Gastrocnemius medialis (tissue), 4 donors: ENCODE measurements at regions not wholly inside any gene's neighbourhood (a gene's known extent, or its start where the extent isn't known, plus 50 kb on each side); places are given as distances from the start of the nearest gene placed in this dataset.

Source experiments
- ATAC-seq, 2 donors: fragments of 150-250 bp; one replicate each; pipeline ENCODE4 v1.9.1; 2016
- DNase-seq, 2 donors: peaks; one replicate each; pipeline ENCODE4 v3.0.0-alpha.2; 2019
- H3K27ac ChIP-seq, 4 donors: fragments of 200-600 bp; sonication (generic); 1 replicate in 1 of 4; 2 replicates in 3 of 4; pipeline ENCODE4 v1.5.1; 2016 to 2018; ENCODE audit warnings: mild to moderate bottlenecking in 2 of 4, moderate library complexity in 1 of 4
- H3K27me3 ChIP-seq, 3 donors: fragments of 200-600 bp; sonication (generic) in 2 of 3; 1 replicate in 1 of 3; 2 replicates in 2 of 3; pipeline versions ENCODE4 v1.5.1 to v1.6.0; 2016 to 2019; ENCODE audit warnings: mild to moderate bottlenecking in 1 of 3, moderate library complexity in 1 of 3
- H3K36me3 ChIP-seq, 2 donors: fragments of 200-600 bp; sonication (generic) in 1 of 2; one replicate each; pipeline ENCODE4 v1.5.1; 2017 to 2018
- H3K4me1 ChIP-seq, 2 donors: fragments of 200-600 bp; sonication (generic) in 1 of 2; one replicate each; pipeline ENCODE4 v1.5.1; 2016 to 2017; ENCODE audit warnings: mild to moderate bottlenecking in 2 of 2
- H3K4me3 ChIP-seq, 4 donors: fragments of 200-600 bp; sonication (generic) in 3 of 4; 1 replicate in 1 of 4; 2 replicates in 3 of 4; pipeline ENCODE4 v1.5.1; 2016 to 2019; ENCODE audit warnings: mild to moderate bottlenecking in 2 of 4
- H3K9me3 ChIP-seq, 3 donors: fragments of 200-600 bp; sonication (generic) in 2 of 3; 1 replicate in 1 of 3; 2 replicates in 2 of 3; pipeline ENCODE4 v1.5.1; 2016 to 2019
- POLR2A ChIP-seq, 2 donors: fragments of 450-650 bp; IDR thresholded peaks; one replicate each; pipeline ENCODE4 v1.6.1; 2017; ENCODE audit warnings: antibody characterized with exemption in 2 of 2, mild to moderate bottlenecking in 2 of 2, moderate library complexity in 2 of 2
- in situ Hi-C, 4 donors: fragments of 200-750 bp; cut with MboI; loops; one replicate each; pipeline versions ENCODE4 v1.15.0 to v1.8.0; 2017; ENCODE audit warnings: low sequenced_read_pairs in 4 of 4
- intact Hi-C: fragments of 100-400 bp; cut with DNase I; formaldehyde crosslinking; loops from one replicate; pipeline ENCODE4 v1.15.1; 2023; ENCODE audit warnings: low total_unique reads
- TF ChIP-seq, protein P1 (sequence below), 5 experiments: fragments of 450-650 bp in 3 of 5; fragments of 200-600 bp in 2 of 5; sonication (generic) in 2 of 5; IDR thresholded peaks in 4 of 5; conservative IDR thresholded peaks in 1 of 5; 1 replicate in 4 of 5; 2 replicates in 1 of 5; pipeline ENCODE4 v1.5.1; 2016 to 2019; ENCODE audit warnings: antibody characterized with exemption in 5 of 5, mild to moderate bottlenecking in 3 of 5, moderate library complexity in 3 of 5

DNA sequence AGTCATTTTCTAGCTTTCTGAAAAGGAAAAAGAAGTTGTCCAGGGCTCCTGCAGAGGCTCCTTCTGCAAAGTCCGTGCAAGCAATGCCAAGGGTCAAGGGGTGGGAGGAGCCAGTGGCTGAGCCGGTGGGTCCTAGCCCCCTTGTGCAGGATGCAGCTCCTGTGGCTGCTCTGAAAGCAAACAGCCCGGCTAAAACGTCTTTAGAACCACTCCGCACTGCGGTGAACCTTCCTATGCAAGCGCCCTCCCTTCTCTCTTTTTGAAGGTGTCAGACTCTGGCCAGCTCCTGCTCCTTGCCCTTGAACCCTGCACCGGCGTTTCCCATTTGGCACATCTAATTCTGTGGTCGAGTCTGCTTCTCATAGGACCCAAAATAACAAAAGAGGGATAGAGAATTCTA lies 183.1 kb downstream of the UACA start:
- DNase-seq (no peak), ATAC-seq (no peak)
- Histone ChIP-seq H3K4me1 (peaks cover 7 to 15% of the 10 kb centered on the region in 2 donors), H3K27ac (no peak overlapping the region), H3K27me3 (peaks cover 0 to 2% (median 0%) of the 10 kb centered on the region in 3 donors), H3K9me3 (no peaks in the 10 kb centered on the region), H3K4me3 (no peak overlapping the region), H3K36me3 (no peaks in the 10 kb centered on the region)
- in situ Hi-C loops (no loop called here), intact Hi-C loops (no loop called here)
- no peak for TF ChIP-seq POLR2A (IDR thresholded peaks at IDR 0.05)
- TF ChIP-seq, protein P1, sequence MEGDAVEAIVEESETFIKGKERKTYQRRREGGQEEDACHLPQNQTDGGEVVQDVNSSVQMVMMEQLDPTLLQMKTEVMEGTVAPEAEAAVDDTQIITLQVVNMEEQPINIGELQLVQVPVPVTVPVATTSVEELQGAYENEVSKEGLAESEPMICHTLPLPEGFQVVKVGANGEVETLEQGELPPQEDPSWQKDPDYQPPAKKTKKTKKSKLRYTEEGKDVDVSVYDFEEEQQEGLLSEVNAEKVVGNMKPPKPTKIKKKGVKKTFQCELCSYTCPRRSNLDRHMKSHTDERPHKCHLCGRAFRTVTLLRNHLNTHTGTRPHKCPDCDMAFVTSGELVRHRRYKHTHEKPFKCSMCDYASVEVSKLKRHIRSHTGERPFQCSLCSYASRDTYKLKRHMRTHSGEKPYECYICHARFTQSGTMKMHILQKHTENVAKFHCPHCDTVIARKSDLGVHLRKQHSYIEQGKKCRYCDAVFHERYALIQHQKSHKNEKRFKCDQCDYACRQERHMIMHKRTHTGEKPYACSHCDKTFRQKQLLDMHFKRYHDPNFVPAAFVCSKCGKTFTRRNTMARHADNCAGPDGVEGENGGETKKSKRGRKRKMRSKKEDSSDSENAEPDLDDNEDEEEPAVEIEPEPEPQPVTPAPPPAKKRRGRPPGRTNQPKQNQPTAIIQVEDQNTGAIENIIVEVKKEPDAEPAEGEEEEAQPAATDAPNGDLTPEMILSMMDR (IDR thresholded peaks at IDR 0.05 in 4 of 5, conservative IDR thresholded peaks at IDR 0.05 in 1 of 5): no peak

DNA sequence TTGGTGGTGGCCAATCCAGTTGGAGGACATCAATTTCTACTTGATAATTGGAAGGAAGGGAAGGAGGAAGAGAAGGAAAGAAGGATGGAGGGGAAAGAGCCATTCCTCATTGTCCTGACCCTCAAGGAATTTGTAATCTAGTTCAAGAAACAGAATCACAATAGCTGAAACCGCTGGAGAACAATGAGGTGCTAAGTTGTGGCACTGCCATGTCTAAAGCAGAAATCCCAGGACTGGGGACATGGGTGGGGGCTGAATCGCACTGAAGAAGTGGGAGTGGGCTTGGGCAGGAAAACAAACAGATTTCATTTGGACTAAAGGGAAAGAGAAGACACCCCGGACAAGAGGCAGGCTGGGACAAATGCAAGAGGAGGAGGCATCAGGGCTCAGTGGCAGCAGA lies 183.6 kb downstream of the UACA start:
- Histone ChIP-seq H3K27me3 (peaks cover 0 to 2% (median 0%) of the 10 kb centered on the region in 3 donors), H3K4me1 (peaks cover 7 to 18% of the 10 kb centered on the region in 2 donors)
- intact Hi-C loops: no loop called here

DNA sequence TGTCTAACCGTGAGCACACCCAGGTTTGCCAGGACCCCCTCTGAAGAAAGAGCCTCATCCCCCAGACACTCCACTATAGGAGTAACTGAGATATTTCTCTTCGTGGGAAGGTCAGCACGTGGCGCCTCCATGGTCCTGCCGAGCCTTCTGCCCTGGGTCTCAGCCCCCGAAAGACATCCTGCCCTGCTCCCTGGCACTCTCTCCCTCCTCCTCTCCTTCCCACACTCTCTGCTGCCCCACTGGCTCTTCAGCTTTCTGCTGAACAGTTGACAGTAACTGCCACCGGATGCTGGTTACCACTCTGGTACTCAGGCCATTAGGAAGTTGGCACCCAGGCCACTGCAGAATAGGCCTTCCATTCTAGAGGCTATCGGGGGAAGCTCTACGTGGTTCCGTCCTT lies 185.2 kb downstream of the UACA start:
- in situ Hi-C loops (no loop called here), intact Hi-C loops (no loop called here)
- H3K27me3 ChIP-seq: peaks cover 0 to 2% (median 0%) of the 10 kb centered on the region in 3 donors
- H3K4me3 ChIP-seq: no peak overlapping the region
- TF ChIP-seq, protein P1 (IDR thresholded peaks at IDR 0.05 in 4 of 5, conservative IDR thresholded peaks at IDR 0.05 in 1 of 5): no peak
- TF ChIP-seq POLR2A (IDR thresholded peaks at IDR 0.05): no peak
- no peaks in the 10 kb centered on the region for H3K9me3 ChIP-seq
- ATAC-seq (no peak), DNase-seq (no peak)
- peaks cover 6 to 17% of the 10 kb centered on the region in 2 donors for H3K4me1 ChIP-seq
- H3K27ac ChIP-seq: no peak overlapping the region
- H3K36me3 ChIP-seq: no peaks in the 10 kb centered on the region

More for the DNA sequence above, 183.6 kb downstream of the UACA start:
- Histone ChIP-seq H3K27ac (no peak overlapping the region), H3K36me3 (no peaks in the 10 kb centered on the region), H3K9me3 (no peaks in the 10 kb centered on the region), H3K4me3 (no peak overlapping the region)
- no peak for TF ChIP-seq POLR2A (IDR thresholded peaks at IDR 0.05)
- TF ChIP-seq, protein P1 (IDR thresholded peaks at IDR 0.05 in 4 of 5, conservative IDR thresholded peaks at IDR 0.05 in 1 of 5): no peak
- no peak for DNase-seq
- in situ Hi-C loops: no loop called here
- no peak for ATAC-seq

DNA sequence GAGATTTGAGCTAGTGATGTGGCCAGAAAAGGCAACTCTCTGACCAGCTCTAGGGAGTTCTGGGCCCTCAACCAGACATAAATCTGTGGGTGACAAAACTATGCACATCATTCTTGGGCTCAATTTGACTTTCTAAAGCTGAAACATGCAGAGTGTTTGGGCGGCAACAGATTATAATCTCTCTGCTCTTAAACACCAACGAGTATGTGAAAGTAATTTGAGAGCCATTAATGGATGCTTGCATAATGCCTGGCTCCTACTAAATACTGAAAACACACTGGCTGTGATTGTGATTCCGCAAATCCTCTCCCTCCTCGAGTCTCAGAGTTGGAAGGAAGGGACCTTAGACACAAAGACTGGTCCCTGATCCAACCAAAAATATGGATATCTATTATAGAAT lies 186.7 kb downstream of the UACA start:
- TF ChIP-seq, protein P1 (IDR thresholded peaks at IDR 0.05 in 4 of 5, conservative IDR thresholded peaks at IDR 0.05 in 1 of 5): no peak
- no peak for TF ChIP-seq POLR2A (IDR thresholded peaks at IDR 0.05)
- intact Hi-C loops: no loop called here
- Histone ChIP-seq H3K27ac (no peak overlapping the region), H3K4me3 (no peak overlapping the region), H3K36me3 (no peaks in the 10 kb centered on the region), H3K27me3 (peaks cover 0 to 2% (median 0%) of the 10 kb centered on the region in 3 donors), H3K4me1 (peaks cover 0 to 9% of the 10 kb centered on the region in 2 donors), H3K9me3 (no peaks in the 10 kb centered on the region)
- DNase-seq (no peak), ATAC-seq (no peak)
- in situ Hi-C loops: no loop called here

DNA sequence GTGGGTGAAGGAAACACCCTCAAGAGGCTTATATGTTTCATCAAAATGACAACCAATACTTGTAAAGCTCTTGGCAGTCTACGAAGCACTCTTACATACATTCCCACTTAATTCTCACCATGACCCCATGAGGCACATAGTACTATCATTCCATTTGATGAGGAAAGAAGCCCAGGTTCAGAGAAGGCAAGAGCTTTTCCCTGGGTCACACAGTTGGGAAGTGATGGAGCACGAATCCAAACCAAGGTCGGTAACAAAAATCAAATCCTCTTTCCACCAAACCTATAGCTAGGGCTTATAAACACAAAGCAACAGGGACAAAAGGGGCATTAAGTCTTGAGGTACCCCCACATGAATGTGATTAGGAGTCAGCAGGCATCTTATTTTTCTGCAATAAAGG lies 187.1 kb downstream of the UACA start:
- TF ChIP-seq, protein P1 (IDR thresholded peaks at IDR 0.05 in 4 of 5, conservative IDR thresholded peaks at IDR 0.05 in 1 of 5): no peak
- no peak for TF ChIP-seq POLR2A (IDR thresholded peaks at IDR 0.05)
- peaks cover 0 to 2% (median 0%) of the 10 kb centered on the region in 3 donors for H3K27me3 ChIP-seq
- H3K4me1 ChIP-seq: peaks cover 0 to 9% of the 10 kb centered on the region in 2 donors
- no peak for DNase-seq
- no peak for ATAC-seq
- H3K36me3 ChIP-seq: no peaks in the 10 kb centered on the region
- H3K4me3 ChIP-seq: no peak overlapping the region
- no peaks in the 10 kb centered on the region for H3K9me3 ChIP-seq
- intact Hi-C loops (no loop called here), in situ Hi-C loops (no loop called here)
- no peak overlapping the region for H3K27ac ChIP-seq
